ENCODE measurements at regions not wholly inside any gene's neighbourhood (a gene's known extent, or its start where the extent isn't known, plus 50 kb on each side); places are given as distances from the start of the nearest gene placed in this dataset.

- Histone ChIP-seq H3K9me2 (replicated peaks; ENCODE audit: control insufficient read depth, low read length) (no peaks in the 10 kb centered on the region), H3K9me3 (ENCODE audit: control insufficient read depth, insufficient read depth, low read length) (no peaks in the 10 kb centered on the region)
Measured at GRCh38 chr6:16844183-16844582, 82.9 kb upstream of the ATXN1 start.

GRCh38 chr6:16842676-16843075 is 81.4 kb upstream of the ATXN1 start:
- H3K4me3 ChIP-seq (ENCODE audit: low read length): no peak overlapping the region
- H3K27ac ChIP-seq (ENCODE audit: low read depth, low read length): no peak overlapping the region
- peaks cover 4% of the 10 kb centered on the region; the same call in 1 of the 2 replicates for H3K27me3 ChIP-seq (ENCODE audit: control insufficient read depth, low read length)
- no peaks in the 10 kb centered on the region for H3K4me1 ChIP-seq (ENCODE audit: control insufficient read depth, low read length)
- no peaks in the 10 kb centered on the region for H3K79me2 ChIP-seq (ENCODE audit: control insufficient read depth, low read length)
- H3K9me2 ChIP-seq (replicated peaks; ENCODE audit: control insufficient read depth, low read length): no peaks in the 10 kb centered on the region
- H4K20me1 ChIP-seq (ENCODE audit: control insufficient read depth, insufficient read depth, low read depth, low read length): no peaks in the 10 kb centered on the region
- no peaks in the 10 kb centered on the region for H3F3A ChIP-seq (ENCODE audit: control insufficient read depth, insufficient read depth)
- TF ChIP-seq CTCF (IDR thresholded peaks at IDR 0.05; ENCODE audit: low read depth, low read length, poor library complexity, severe bottlenecking) (no peak), EZH2phosphoT487 (IDR thresholded peaks at IDR 0.05; ENCODE audit: borderline replicate concordance, low read length) (no peak)
- H3K9me3 ChIP-seq (ENCODE audit: control insufficient read depth, insufficient read depth, low read length): no peaks in the 10 kb centered on the region
- no peaks in the 10 kb centered on the region for H3K36me3 ChIP-seq (ENCODE audit: control insufficient read depth, low read length)
- no peak overlapping the region for H3K4me2 ChIP-seq (ENCODE audit: low read length)

More at GRCh38 chr6:16844183-16844582, 82.9 kb upstream of the ATXN1 start:
- H4K20me1 ChIP-seq (ENCODE audit: control insufficient read depth, insufficient read depth, low read depth, low read length): no peaks in the 10 kb centered on the region
- no peaks in the 10 kb centered on the region for H3K36me3 ChIP-seq (ENCODE audit: control insufficient read depth, low read length)
- no peak overlapping the region for H3K27ac ChIP-seq (ENCODE audit: low read depth, low read length)
- H3K4me3 ChIP-seq (ENCODE audit: low read length): no peak overlapping the region
- no peaks in the 10 kb centered on the region for H3K79me2 ChIP-seq (ENCODE audit: control insufficient read depth, low read length)
- H3F3A ChIP-seq (ENCODE audit: control insufficient read depth, insufficient read depth): no peaks in the 10 kb centered on the region
- no peak overlapping the region for H3K4me2 ChIP-seq (ENCODE audit: low read length)
- TF ChIP-seq CTCF (IDR thresholded peaks at IDR 0.05; ENCODE audit: low read depth, low read length, poor library complexity, severe bottlenecking): no peak
- H3K4me1 ChIP-seq (ENCODE audit: control insufficient read depth, low read length): no peaks in the 10 kb centered on the region
- peaks cover 4% of the 10 kb centered on the region; the same call in 1 of the 2 replicates for H3K27me3 ChIP-seq (ENCODE audit: control insufficient read depth, low read length)

- H3K4me2 ChIP-seq (ENCODE audit: low read length): no peak overlapping the region
- no peaks in the 10 kb centered on the region for H3F3A ChIP-seq (ENCODE audit: control insufficient read depth, insufficient read depth)
- no peaks in the 10 kb centered on the region for H3K4me1 ChIP-seq (ENCODE audit: control insufficient read depth, low read length)
- no peak overlapping the region for H3K27ac ChIP-seq (ENCODE audit: low read depth, low read length)
- H3K4me3 ChIP-seq (ENCODE audit: low read length): no peak overlapping the region
- peaks cover 14% of the 10 kb centered on the region for H3K27me3 ChIP-seq (ENCODE audit: control insufficient read depth, low read length)
- no peaks in the 10 kb centered on the region for H4K20me1 ChIP-seq (ENCODE audit: control insufficient read depth, insufficient read depth, low read depth, low read length)
- no peaks in the 10 kb centered on the region for H3K9me2 ChIP-seq (replicated peaks; ENCODE audit: control insufficient read depth, low read length)
- H3K9me3 ChIP-seq (ENCODE audit: control insufficient read depth, insufficient read depth, low read length): no peaks in the 10 kb centered on the region
- TF ChIP-seq EZH2phosphoT487 (IDR thresholded peaks at IDR 0.05; ENCODE audit: borderline replicate concordance, low read length) (no peak), CTCF (IDR thresholded peaks at IDR 0.05; ENCODE audit: low read depth, low read length, poor library complexity, severe bottlenecking) (no peak)
- no peaks in the 10 kb centered on the region for H3K79me2 ChIP-seq (ENCODE audit: control insufficient read depth, low read length)
- H3K36me3 ChIP-seq (ENCODE audit: control insufficient read depth, low read length): no peaks in the 10 kb centered on the region
Measured at GRCh38 chr6:16841241-16841640, 80.0 kb upstream of the ATXN1 start.

GRCh38 chr6:16840725-16841124 is 79.5 kb upstream of the ATXN1 start:
- no peaks in the 10 kb centered on the region for H3F3A ChIP-seq (ENCODE audit: control insufficient read depth, insufficient read depth)
- no peak overlapping the region for H3K4me3 ChIP-seq (ENCODE audit: low read length)
- H3K4me1 ChIP-seq (ENCODE audit: control insufficient read depth, low read length): no peaks in the 10 kb centered on the region
- no peaks in the 10 kb centered on the region for H3K79me2 ChIP-seq (ENCODE audit: control insufficient read depth, low read length)
- no peaks in the 10 kb centered on the region for H3K9me2 ChIP-seq (replicated peaks; ENCODE audit: control insufficient read depth, low read length)
- no peak overlapping the region for H3K27ac ChIP-seq (ENCODE audit: low read depth, low read length)
- no peak for TF ChIP-seq CTCF (IDR thresholded peaks at IDR 0.05; ENCODE audit: low read depth, low read length, poor library complexity, severe bottlenecking)
- no peak for TF ChIP-seq EZH2phosphoT487 (IDR thresholded peaks at IDR 0.05; ENCODE audit: borderline replicate concordance, low read length)
- H3K36me3 ChIP-seq (ENCODE audit: control insufficient read depth, low read length): no peaks in the 10 kb centered on the region
- H3K9me3 ChIP-seq (ENCODE audit: control insufficient read depth, insufficient read depth, low read length): no peaks in the 10 kb centered on the region
- no peak overlapping the region for H3K4me2 ChIP-seq (ENCODE audit: low read length)
- H4K20me1 ChIP-seq (ENCODE audit: control insufficient read depth, insufficient read depth, low read depth, low read length): no peaks in the 10 kb centered on the region
- H3K27me3 ChIP-seq (ENCODE audit: control insufficient read depth, low read length): peaks cover 14% of the 10 kb centered on the region
